K562 (cell line): ENCODE measurements at regions not wholly inside any gene's neighbourhood (a gene's known extent, or its start where the extent isn't known, plus 50 kb on each side); places are given as distances from the start of the nearest gene placed in this dataset. TPM values are rescaled to one million over a fixed set of nuclear protein-coding genes. Genes with fewer than 3 reads are reported as not detected.

Source experiments
- ATAC-seq: fragments of 200-7000 bp; cut with Tn5 transposase; 3 replicates; pipeline ENCODE4 v1.9.1; 2020; ENCODE audit warnings: moderate library complexity
- BruUV-seq: library from RNA; stranded (reverse); fragments of 400-500 nt; replicated peaks from 2 replicates; lab custom pipeline; 2021; lab: Mats Ljungman, UMichigan
- CTCF ChIA-PET: fragments of 300-600 bp; formaldehyde crosslinking; extraction: SDS; loops from one replicate; lab custom pipeline; 2021; ENCODE audit warnings: low intra/inter-chr PET ratio; lab: Yijun Ruan, JAX
- POLR2A ChIA-PET: fragments of 300-600, 350-650 bp; sonication (Branson Sonifier 250); formaldehyde crosslinking; extraction: SDS; loops from one replicate; lab custom pipeline; 2021; ENCODE audit warnings: antibody characterized with exemption, inconsistent platforms; lab: Yijun Ruan, JAX
- DNase-seq, 4 experiments: peaks; one replicate each; pipeline versions ENCODE4 v3.0.0 to v3.0.0-alpha.2; 2011 to 2018; ENCODE audit warnings: low spot score in 3 of 4, mixed read lengths in 3 of 4; ENCODE audit errors: extremely low read depth in 1 of 4
- FAIRE-seq: peaks from 2 replicates; lab custom pipeline; 2011; peaks lifted over from hg19 to GRCh38; lab: Jason Lieb, UNC
- H2AFZ ChIP-seq: 2 replicates; pipeline ENCODE4 v1.6.0; 2011; ENCODE audit warnings: low read depth, low read length, control low read depth, inconsistent platforms
- H3K27ac ChIP-seq: fragments of 200-600 bp; 3 replicates; pipeline ENCODE4 v1.8.0; 2011; ENCODE audit warnings: low read depth, mild to moderate bottlenecking, control low read depth, inconsistent platforms, low read length, moderate library complexity, mixed read lengths; ENCODE audit errors: extremely low read depth
- H3K27me3 ChIP-seq, 2 experiments: fragments of 300-600 bp in 1 of 2; 2 replicates in 1 of 2; 3 replicates in 1 of 2; pipeline versions ENCODE4 v1.6.0 to v1.8.0; 2011; ENCODE audit warnings: inconsistent platforms in 2 of 2, low read length in 2 of 2, mild to moderate bottlenecking in 1 of 2, mixed read lengths in 1 of 2, moderate library complexity in 1 of 2; ENCODE audit not compliant: control insufficient read depth in 2 of 2, insufficient read depth in 2 of 2
- H3K36me3 ChIP-seq: fragments of 300-600 bp; 3 replicates; pipeline ENCODE4 v1.8.0; 2011; ENCODE audit warnings: mild to moderate bottlenecking, low read length, inconsistent platforms; ENCODE audit not compliant: control insufficient read depth, insufficient read depth
- H3K4me1 ChIP-seq, 2 experiments: fragments of 200-600 bp in 1 of 2; replicated peaks in 1 of 2; 2 replicates in 1 of 2; 3 replicates in 1 of 2; pipeline versions ENCODE4 v1.5.1 to v1.8.0; 2011; ENCODE audit warnings: inconsistent platforms in 2 of 2, low read length in 2 of 2, mild to moderate bottlenecking in 1 of 2, mixed read lengths in 1 of 2, moderate library complexity in 1 of 2; ENCODE audit not compliant: control insufficient read depth in 2 of 2, insufficient read depth in 2 of 2
- H3K4me2 ChIP-seq: 2 replicates; pipeline ENCODE4 v1.6.1; 2011; ENCODE audit warnings: low read length, control low read depth, inconsistent platforms, mixed read lengths; ENCODE audit not compliant: insufficient read depth
- H3K4me3 ChIP-seq: fragments of 200-600 bp; sonication (generic), shearing (Covaris generic); 2 replicates; pipeline ENCODE4 v1.5.1; 2016; ENCODE audit warnings: control low read depth, inconsistent platforms
- H3K79me2 ChIP-seq: fragments of 200-600 bp; 3 replicates; pipeline ENCODE4 v1.8.0; 2011; ENCODE audit warnings: low read length, inconsistent platforms; ENCODE audit not compliant: control insufficient read depth, insufficient read depth
- H3K9ac ChIP-seq, 2 experiments: 2 replicates each; pipeline versions ENCODE4 v1.6.0 to v1.6.1; 2011; ENCODE audit warnings: low read depth in 2 of 2, low read length in 2 of 2, control low read depth in 1 of 2, inconsistent platforms in 1 of 2, mild to moderate bottlenecking in 1 of 2, mixed read lengths in 1 of 2; ENCODE audit not compliant: insufficient read depth in 1 of 2
- H3K9me1 ChIP-seq: one replicate; pipeline ENCODE4 v1.6.0; 2011; ENCODE audit warnings: inconsistent platforms, mild to moderate bottlenecking, low read length, moderate library complexity; ENCODE audit not compliant: control insufficient read depth, insufficient read depth
- H3K9me3 ChIP-seq: replicated peaks from 2 replicates; pipeline ENCODE4 v1.5.1; 2011; ENCODE audit warnings: low read depth, low read length, inconsistent platforms; ENCODE audit not compliant: control insufficient read depth, insufficient read depth
- H4K20me1 ChIP-seq: replicated peaks from 2 replicates; pipeline ENCODE4 v1.6.1; 2011; ENCODE audit warnings: low read length, inconsistent platforms, mixed read lengths; ENCODE audit not compliant: control insufficient read depth, insufficient read depth
- SIRT6 ChIP-seq: IDR thresholded peaks from one replicate; pipeline ENCODE4 v1.6.1; 2012; ENCODE audit warnings: low read depth, mild to moderate bottlenecking, control low read depth, inconsistent platforms, low read length, moderate library complexity
- WGBS: fragments of 100-300 bp; shearing (Covaris generic); methylation state at CpG from one replicate; pipeline ENCODE4 v1.1.6; 2016; ENCODE audit warnings: low coverage, mixed read lengths; ENCODE audit not compliant: insufficient coverage; ENCODE audit errors: missing lambda C conversion rate; 5-methylcytosine and 5-hydroxymethylcytosine counted together
- in situ Hi-C: fragments of 300-500 bp; cut with MboI; formaldehyde crosslinking; loops from 4 replicates; pipeline ENCODE4 v1.15.0; 2018; ENCODE audit warnings: inconsistent platforms, mixed read lengths
- intact Hi-C: fragments of 100-400 bp; cut with micrococcal nuclease; formaldehyde crosslinking; loops from 2 replicates; pipeline ENCODE4 v1.14.2; 2022
- microRNA-seq: library from miRNA; unstranded; fragments of <30 nt; microRNA quantifications from one replicate; pipeline ENCODE4, GENCODE V29; 2018; ENCODE audit warnings: borderline microRNAs expressed
- small RNA-seq: library from RNA; depleted of rRNA; stranded (forward); fragments of <200 nt; gene quantifications from one replicate; pipeline ENCODE3, GENCODE V24; 2014
- TF ChIP-seq, protein P1 (sequence below): fragments of 250-450 bp; sonication (Bioruptor Pico); IDR thresholded peaks from 2 replicates; pipeline ENCODE4 v1.5.0; 2022; ENCODE audit warnings: mild to moderate bottlenecking

DNA sequence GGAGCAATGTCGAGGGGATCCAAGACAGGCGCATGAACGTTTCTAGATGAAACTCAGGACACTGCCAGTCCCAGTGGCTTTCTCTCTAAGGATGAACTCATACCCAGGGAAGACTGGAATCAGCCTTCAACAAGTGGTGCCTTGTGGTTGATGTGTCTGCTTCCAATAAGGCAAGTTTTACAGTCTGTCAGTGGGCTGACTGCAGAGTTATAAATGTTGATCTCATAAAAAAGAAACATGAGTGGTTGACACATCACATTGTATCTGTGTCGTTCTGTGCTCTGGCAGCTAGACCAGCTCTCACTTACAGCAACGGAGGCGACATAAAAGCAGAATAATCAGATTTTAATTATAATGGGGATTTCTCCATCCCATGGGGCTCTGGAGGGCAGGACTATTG lies 96.7 kb downstream of the SNX19 start:
- no peaks in the 10 kb centered on the region for H4K20me1 ChIP-seq

More for the DNA sequence above, 96.7 kb downstream of the SNX19 start:
- in situ Hi-C loops (no loop called here), intact Hi-C loops (no loop called here)
- no TSS peak for BruUV-seq
- Histone ChIP-seq H3K4me3 (no peak overlapping the region), H3K36me3 (no peaks in the 10 kb centered on the region), H3K4me1 (no peaks in the 10 kb centered on the region), H3K27ac (no peak overlapping the region), H3K79me2 (no peaks in the 10 kb centered on the region), H3K9me1 (no peaks in the 10 kb centered on the region), H3K9me3 (no peaks in the 10 kb centered on the region), H2AFZ (no peak overlapping the region), H3K4me2 (no peak overlapping the region), H3K27me3 (peaks cover 0 to 22% of the 10 kb centered on the region in 2 experiments; a peak in 3 of 5 replicates), H3K9ac (no peak overlapping the region)
- DNase-seq: no peak
- FAIRE-seq: no peak
- ChIA-PET POLR2A (no interaction called here), CTCF (no interaction called here)
- TF ChIP-seq, protein P1, sequence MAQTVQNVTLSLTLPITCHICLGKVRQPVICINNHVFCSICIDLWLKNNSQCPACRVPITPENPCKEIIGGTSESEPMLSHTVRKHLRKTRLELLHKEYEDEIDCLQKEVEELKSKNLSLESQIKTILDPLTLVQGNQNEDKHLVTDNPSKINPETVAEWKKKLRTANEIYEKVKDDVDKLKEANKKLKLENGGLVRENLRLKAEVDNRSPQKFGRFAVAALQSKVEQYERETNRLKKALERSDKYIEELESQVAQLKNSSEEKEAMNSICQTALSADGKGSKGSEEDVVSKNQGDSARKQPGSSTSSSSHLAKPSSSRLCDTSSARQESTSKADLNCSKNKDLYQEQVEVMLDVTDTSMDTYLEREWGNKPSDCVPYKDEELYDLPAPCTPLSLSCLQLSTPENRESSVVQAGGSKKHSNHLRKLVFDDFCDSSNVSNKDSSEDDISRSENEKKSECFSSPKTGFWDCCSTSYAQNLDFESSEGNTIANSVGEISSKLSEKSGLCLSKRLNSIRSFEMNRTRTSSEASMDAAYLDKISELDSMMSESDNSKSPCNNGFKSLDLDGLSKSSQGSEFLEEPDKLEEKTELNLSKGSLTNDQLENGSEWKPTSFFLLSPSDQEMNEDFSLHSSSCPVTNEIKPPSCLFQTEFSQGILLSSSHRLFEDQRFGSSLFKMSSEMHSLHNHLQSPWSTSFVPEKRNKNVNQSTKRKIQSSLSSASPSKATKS (CRISPR knock-in tag): no peak
- TF ChIP-seq SIRT6: no peak
- no peak for ATAC-seq
- WGBS: 0% methylated on average over 6 of the region's 6 CpGs

Small RNA genes lying in the stretch of these regions (microRNA-seq; reads per million reads assigned to microRNA genes)
- gene MIR8052: not detected

Small RNA genes lying in the stretch of these regions (small RNA-seq; reads per million reads assigned to genes)
- gene AP004371.1 (not detected), gene MIR8052 (not detected)
